Activated T-helper 17 cell treated with anti-CD3 and anti-CD28 coated beads, Interleukin-2, amount 50 U/mL, for 72 hours (primary cell): ENCODE measurements at regions not wholly inside any gene's neighbourhood (a gene's known extent, or its start where the extent isn't known, plus 50 kb on each side); places are given as distances from the start of the nearest gene placed in this dataset.

Experiments used
- ATAC-seq: fragments of 150-1000 bp; cut with Tn5 transposase; replicated peaks from 2 replicates; pipeline ENCODE4 v1.10.0; 2021; ENCODE audit warnings: mild to moderate bottlenecking, moderate library complexity
- H3K27ac Mint-ChIP-seq: one replicate; pipeline ENCODE4 v1.8.0; 2022; ENCODE audit warnings: mixed read lengths
- H3K27me3 Mint-ChIP-seq: one replicate; pipeline ENCODE4 v1.8.0; 2022; ENCODE audit warnings: mixed read lengths
- H3K36me3 Mint-ChIP-seq: one replicate; pipeline ENCODE4 v1.8.0; 2022; ENCODE audit warnings: low read depth, mild to moderate bottlenecking, mixed read lengths
- H3K4me1 Mint-ChIP-seq: one replicate; pipeline ENCODE4 v1.8.0; 2022; ENCODE audit warnings: mixed read lengths
- H3K4me3 Mint-ChIP-seq: one replicate; pipeline ENCODE4 v1.8.0; 2022; ENCODE audit warnings: mild to moderate bottlenecking, mixed read lengths
- H3K9me3 Mint-ChIP-seq: one replicate; pipeline ENCODE4 v1.8.0; 2022; ENCODE audit warnings: mixed read lengths

- no peak overlapping the region for H3K4me3 Mint-ChIP-seq
- no peak overlapping the region for H3K27ac Mint-ChIP-seq
- H3K4me1 Mint-ChIP-seq, result no peaks in the 10 kb centered on the region
- H3K27me3 Mint-ChIP-seq, result peaks cover 12% of the 10 kb centered on the region
- H3K36me3 Mint-ChIP-seq, result no peaks in the 10 kb centered on the region
- ATAC-seq, result peak; percentile 56
- H3K9me3 Mint-ChIP-seq, result no peaks in the 10 kb centered on the region
These were observed 200.4 kb downstream of the INO80D start for GRCh38 chr2:205885492-205886099.

DNA sequence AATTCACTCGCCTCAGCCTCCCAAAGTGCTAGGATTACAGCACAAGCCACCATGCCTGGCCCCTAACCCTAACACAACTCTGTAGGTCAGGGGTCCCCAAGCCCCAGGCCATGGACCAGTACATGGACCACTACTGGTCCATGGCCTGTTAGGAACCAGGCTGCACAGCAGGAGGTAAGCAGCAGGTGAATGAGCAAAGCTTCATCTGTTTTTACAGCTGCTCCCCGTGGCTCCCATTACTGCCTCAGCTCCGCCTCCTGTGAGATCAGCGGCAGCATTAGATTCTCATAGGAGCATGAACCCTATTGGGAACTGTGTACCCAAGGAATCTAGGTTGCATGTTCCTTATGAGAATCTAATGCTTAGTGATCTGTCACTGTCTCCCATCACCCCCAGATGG is 201.7 kb downstream of the NRP2 start:
- H3K27me3 Mint-ChIP-seq, result peaks cover 24% of the 10 kb centered on the region
- H3K4me1 Mint-ChIP-seq, result no peaks in the 10 kb centered on the region
- no peaks in the 10 kb centered on the region for H3K36me3 Mint-ChIP-seq
- H3K4me3 Mint-ChIP-seq, result no peak overlapping the region
- no peak for ATAC-seq
- H3K9me3 Mint-ChIP-seq, result no peaks in the 10 kb centered on the region
- H3K27ac Mint-ChIP-seq, result no peak overlapping the region

GRCh38 chr2:205882806-205883425 is 200.6 kb downstream of the NRP2 start:
- Mint-ChIP-seq H3K36me3 (no peaks in the 10 kb centered on the region), H3K4me1 (no peaks in the 10 kb centered on the region), H3K27ac (no peak overlapping the region), H3K9me3 (no peaks in the 10 kb centered on the region), H3K4me3 (no peak overlapping the region), H3K27me3 (peaks cover 27% of the 10 kb centered on the region)
- no peak for ATAC-seq

GRCh38 chr2:205880048-205880447 is 197.7 kb downstream of the NRP2 start:
- peaks cover 24% of the 10 kb centered on the region for H3K27me3 Mint-ChIP-seq

GRCh38 chr2:205878999-205879762 is 196.9 kb downstream of the NRP2 start:
- Mint-ChIP-seq H3K9me3 (no peaks in the 10 kb centered on the region), H3K27ac (no peak overlapping the region), H3K27me3 (peaks cover 24% of the 10 kb centered on the region), H3K4me3 (no peak overlapping the region), H3K36me3 (no peaks in the 10 kb centered on the region), H3K4me1 (no peaks in the 10 kb centered on the region)
- no peak for ATAC-seq

More at GRCh38 chr2:205880048-205880447, 197.7 kb downstream of the NRP2 start:
- H3K27ac Mint-ChIP-seq, result no peak overlapping the region
- no peaks in the 10 kb centered on the region for H3K36me3 Mint-ChIP-seq
- no peak overlapping the region for H3K4me3 Mint-ChIP-seq
- H3K9me3 Mint-ChIP-seq, result no peaks in the 10 kb centered on the region
- ATAC-seq, result no peak
- no peaks in the 10 kb centered on the region for H3K4me1 Mint-ChIP-seq

GRCh38 chr2:205877496-205877895 is 195.2 kb downstream of the NRP2 start:
- Mint-ChIP-seq H3K4me1 (no peaks in the 10 kb centered on the region), H3K27me3 (peaks cover 28% of the 10 kb centered on the region)
- no peak for ATAC-seq

DNA sequence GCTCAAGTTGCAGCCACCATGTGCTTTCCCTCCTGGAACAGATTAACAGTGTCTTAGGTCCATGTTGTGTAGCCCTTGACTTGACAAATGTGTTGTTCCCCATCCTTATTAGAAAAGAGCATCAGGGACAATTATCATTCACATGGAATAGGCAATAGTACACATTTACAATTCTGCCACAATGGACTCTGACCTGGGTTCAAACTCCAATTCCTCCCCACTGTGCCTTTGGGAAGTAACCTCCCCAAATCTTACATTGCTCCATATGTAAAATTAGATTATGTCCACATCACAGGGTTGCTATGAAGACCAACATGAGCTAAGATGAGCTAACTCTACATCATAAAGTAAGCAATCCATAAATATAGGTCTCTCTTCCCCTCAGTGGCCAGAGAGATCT is 193.8 kb downstream of the NRP2 start:
- Mint-ChIP-seq H3K27ac (no peak overlapping the region), H3K9me3 (no peaks in the 10 kb centered on the region), H3K27me3 (peaks cover 31% of the 10 kb centered on the region), H3K4me1 (no peaks in the 10 kb centered on the region), H3K36me3 (no peaks in the 10 kb centered on the region), H3K4me3 (no peak overlapping the region)
- no peak for ATAC-seq

More at GRCh38 chr2:205877496-205877895, 195.2 kb downstream of the NRP2 start:
- Mint-ChIP-seq H3K9me3 (no peaks in the 10 kb centered on the region), H3K27ac (no peak overlapping the region), H3K4me3 (no peak overlapping the region), H3K36me3 (no peaks in the 10 kb centered on the region)

DNA sequence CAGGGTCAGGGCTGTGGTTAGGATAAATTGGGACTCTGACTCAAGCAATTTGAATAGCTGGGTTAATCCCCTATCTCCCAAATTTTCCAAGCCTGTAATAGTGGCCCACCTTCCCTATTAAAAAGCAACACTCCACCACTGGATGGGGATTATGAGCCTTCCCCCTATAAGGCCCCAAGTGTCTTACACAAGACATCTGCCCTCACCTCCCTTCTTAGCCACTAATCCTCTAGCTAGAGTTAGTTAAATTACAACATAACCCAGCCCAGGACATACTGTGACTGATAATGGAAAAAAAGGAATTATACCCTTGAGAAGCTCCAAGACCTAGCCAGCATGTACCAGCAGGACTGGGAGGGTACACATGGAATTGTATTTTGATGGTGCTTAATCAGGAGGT is 190.4 kb downstream of the NRP2 start:
- Mint-ChIP-seq H3K9me3 (no peaks in the 10 kb centered on the region), H3K4me3 (no peak overlapping the region), H3K36me3 (no peaks in the 10 kb centered on the region), H3K4me1 (peaks cover 4% of the 10 kb centered on the region), H3K27ac (no peak overlapping the region), H3K27me3 (peaks cover 19% of the 10 kb centered on the region)
- ATAC-seq, result no peak

GRCh38 chr2:205869439-205869838 is 187.1 kb downstream of the NRP2 start:
- H3K27me3 Mint-ChIP-seq, result peaks cover 26% of the 10 kb centered on the region
- H3K4me1 Mint-ChIP-seq, result peaks cover 4% of the 10 kb centered on the region
- H3K9me3 Mint-ChIP-seq, result no peaks in the 10 kb centered on the region
- H3K4me3 Mint-ChIP-seq, result no peak overlapping the region
- no peak overlapping the region for H3K27ac Mint-ChIP-seq
- ATAC-seq, result no peak
- no peaks in the 10 kb centered on the region for H3K36me3 Mint-ChIP-seq

GRCh38 chr2:205868773-205869333 is 186.6 kb downstream of the NRP2 start:
- Mint-ChIP-seq H3K4me3 (no peak overlapping the region), H3K27ac (no peak overlapping the region), H3K4me1 (peaks cover 4% of the 10 kb centered on the region), H3K36me3 (no peaks in the 10 kb centered on the region), H3K9me3 (no peaks in the 10 kb centered on the region), H3K27me3 (peaks cover 26% of the 10 kb centered on the region)
- ATAC-seq, result peak; percentile 93

DNA sequence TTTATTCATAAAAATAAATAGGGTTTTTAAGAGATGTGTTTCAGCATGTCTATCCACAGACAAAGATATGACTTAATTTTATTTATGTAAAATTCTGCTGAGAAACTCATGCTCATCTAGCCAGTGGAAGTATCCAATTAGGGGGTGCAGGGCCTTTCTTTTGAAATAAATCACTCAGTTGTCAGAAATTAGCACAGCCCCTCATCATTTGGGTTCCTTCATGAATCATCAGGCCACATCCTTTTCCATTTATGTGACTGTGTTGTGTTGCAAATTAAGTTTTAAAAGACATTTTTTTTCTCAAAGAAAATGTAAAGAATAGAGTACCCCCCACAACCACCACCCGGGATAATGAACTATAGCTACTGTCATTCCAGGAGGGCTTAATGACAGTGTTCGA is 185.8 kb downstream of the NRP2 start:
- H3K4me1 Mint-ChIP-seq, result peaks cover 4% of the 10 kb centered on the region
- H3K36me3 Mint-ChIP-seq, result no peaks in the 10 kb centered on the region
- no peak overlapping the region for H3K27ac Mint-ChIP-seq
- ATAC-seq, result peak; percentile 44
- no peak overlapping the region for H3K4me3 Mint-ChIP-seq
- peaks cover 28% of the 10 kb centered on the region for H3K27me3 Mint-ChIP-seq
- no peaks in the 10 kb centered on the region for H3K9me3 Mint-ChIP-seq

GRCh38 chr2:205867371-205867770 is 185.1 kb downstream of the NRP2 start:
- peaks cover 4% of the 10 kb centered on the region for H3K4me1 Mint-ChIP-seq
- no peak overlapping the region for H3K27ac Mint-ChIP-seq
- no peaks in the 10 kb centered on the region for H3K9me3 Mint-ChIP-seq
- H3K27me3 Mint-ChIP-seq, result peaks cover 26% of the 10 kb centered on the region
- H3K36me3 Mint-ChIP-seq, result no peaks in the 10 kb centered on the region
- no peak overlapping the region for H3K4me3 Mint-ChIP-seq
- ATAC-seq, result no peak

GRCh38 chr2:205865905-205866441 is 183.7 kb downstream of the NRP2 start:
- Mint-ChIP-seq H3K4me1 (peaks cover 4% of the 10 kb centered on the region), H3K27me3 (peaks cover 23% of the 10 kb centered on the region), H3K4me3 (no peak overlapping the region), H3K27ac (no peak overlapping the region), H3K9me3 (no peaks in the 10 kb centered on the region), H3K36me3 (no peaks in the 10 kb centered on the region)
- ATAC-seq, result no peak

DNA sequence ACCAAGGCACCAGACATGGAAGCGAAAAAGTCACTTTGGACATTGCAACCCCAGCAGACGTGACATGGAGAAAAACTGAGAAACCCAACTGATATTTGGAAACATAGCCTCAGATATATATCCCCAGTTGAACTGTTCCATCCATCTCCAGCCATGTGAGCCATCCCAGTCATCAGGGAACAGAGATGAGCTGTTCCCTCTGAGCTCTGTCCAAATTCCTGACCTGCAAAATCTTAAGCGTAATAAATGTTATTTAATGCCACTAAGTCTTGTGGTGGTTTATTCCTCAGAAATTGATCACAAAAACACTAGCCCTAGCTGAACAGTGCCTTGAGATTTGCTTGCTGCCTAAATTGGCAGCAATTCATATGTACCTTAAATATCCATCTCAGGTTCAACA is 182.8 kb downstream of the NRP2 start:
- peaks cover 24% of the 10 kb centered on the region for H3K27me3 Mint-ChIP-seq
- H3K4me3 Mint-ChIP-seq, result no peak overlapping the region
- no peak for ATAC-seq
- peaks cover 4% of the 10 kb centered on the region for H3K4me1 Mint-ChIP-seq
- H3K9me3 Mint-ChIP-seq, result no peaks in the 10 kb centered on the region
- no peaks in the 10 kb centered on the region for H3K36me3 Mint-ChIP-seq
- no peak overlapping the region for H3K27ac Mint-ChIP-seq
